ENCODE measurements at regions not wholly inside any gene's neighbourhood (a gene's known extent, or its start where the extent isn't known, plus 50 kb on each side); places are given as distances from the start of the nearest gene placed in this dataset.

GRCh38 chr18:78725426-78725825 lies 254.2 kb upstream of the SALL3 start:
- no peak for DNase-seq (ENCODE audit: unreplicated experiment)
- no peak overlapping the region for H3K4me3 Mint-ChIP-seq (ENCODE audit: unreplicated experiment)
- peaks cover 5% of the 10 kb centered on the region for H3K9me3 Mint-ChIP-seq (ENCODE audit: unreplicated experiment)
- H3K27me3 Mint-ChIP-seq (ENCODE audit: insufficient read depth, unreplicated experiment): no peaks in the 10 kb centered on the region
- no TSS peak for BruUV-seq (replicated peaks)
- intact Hi-C loops (cut with micrococcal nuclease): no loop called here
- ChIA-PET CTCF (interaction anchor here (0.5 kb wide), 1 partner anchor 187 kb away, joined by 5 read pairs; no protein-coding TSS in a partner anchor), POLR2A (no interaction called here)
- H3K4me1 Mint-ChIP-seq (ENCODE audit: insufficient read depth, unreplicated experiment): no peaks in the 10 kb centered on the region
- H3K36me3 Mint-ChIP-seq (ENCODE audit: insufficient read depth, unreplicated experiment): no peaks in the 10 kb centered on the region
- H3K27ac Mint-ChIP-seq (ENCODE audit: low read depth, unreplicated experiment): no peak overlapping the region
- TF ChIP-seq CTCF (IDR thresholded peaks at IDR 0.05; ENCODE audit: unreplicated experiment): no peak

GRCh38 chr18:78726326-78727056 lies 253.1 kb upstream of the SALL3 start:
- Mint-ChIP-seq H3K36me3 (ENCODE audit: insufficient read depth, unreplicated experiment) (no peaks in the 10 kb centered on the region), H3K27ac (ENCODE audit: low read depth, unreplicated experiment) (no peak overlapping the region), H3K4me1 (ENCODE audit: insufficient read depth, unreplicated experiment) (no peaks in the 10 kb centered on the region), H3K9me3 (ENCODE audit: unreplicated experiment) (peaks cover 5% of the 10 kb centered on the region), H3K4me3 (ENCODE audit: unreplicated experiment) (no peak overlapping the region), H3K27me3 (ENCODE audit: insufficient read depth, unreplicated experiment) (no peaks in the 10 kb centered on the region)
- no peak for DNase-seq (ENCODE audit: unreplicated experiment)
- no TSS peak for BruUV-seq (replicated peaks)
- CTCF ChIA-PET: no interaction called here
- POLR2A ChIA-PET: no interaction called here
- intact Hi-C loops (cut with micrococcal nuclease): no loop called here
- no peak for TF ChIP-seq CTCF (IDR thresholded peaks at IDR 0.05; ENCODE audit: unreplicated experiment)

- H3K4me1 Mint-ChIP-seq (ENCODE audit: insufficient read depth, unreplicated experiment): no peaks in the 10 kb centered on the region
- no peaks in the 10 kb centered on the region for H3K27me3 Mint-ChIP-seq (ENCODE audit: insufficient read depth, unreplicated experiment)
- peaks cover 5% of the 10 kb centered on the region for H3K9me3 Mint-ChIP-seq (ENCODE audit: unreplicated experiment)
- ChIA-PET CTCF (no interaction called here), POLR2A (no interaction called here)
- no TSS peak for BruUV-seq (replicated peaks)
- H3K36me3 Mint-ChIP-seq (ENCODE audit: insufficient read depth, unreplicated experiment): no peaks in the 10 kb centered on the region
- no peak for TF ChIP-seq CTCF (IDR thresholded peaks at IDR 0.05; ENCODE audit: unreplicated experiment)
- H3K4me3 Mint-ChIP-seq (ENCODE audit: unreplicated experiment): no peak overlapping the region
- DNase-seq (ENCODE audit: unreplicated experiment): no peak
- intact Hi-C loops (cut with micrococcal nuclease): no loop called here
- H3K27ac Mint-ChIP-seq (ENCODE audit: low read depth, unreplicated experiment): no peak overlapping the region
Measured at GRCh38 chr18:78727057-78727739, 252.4 kb upstream of the SALL3 start.

DNA sequence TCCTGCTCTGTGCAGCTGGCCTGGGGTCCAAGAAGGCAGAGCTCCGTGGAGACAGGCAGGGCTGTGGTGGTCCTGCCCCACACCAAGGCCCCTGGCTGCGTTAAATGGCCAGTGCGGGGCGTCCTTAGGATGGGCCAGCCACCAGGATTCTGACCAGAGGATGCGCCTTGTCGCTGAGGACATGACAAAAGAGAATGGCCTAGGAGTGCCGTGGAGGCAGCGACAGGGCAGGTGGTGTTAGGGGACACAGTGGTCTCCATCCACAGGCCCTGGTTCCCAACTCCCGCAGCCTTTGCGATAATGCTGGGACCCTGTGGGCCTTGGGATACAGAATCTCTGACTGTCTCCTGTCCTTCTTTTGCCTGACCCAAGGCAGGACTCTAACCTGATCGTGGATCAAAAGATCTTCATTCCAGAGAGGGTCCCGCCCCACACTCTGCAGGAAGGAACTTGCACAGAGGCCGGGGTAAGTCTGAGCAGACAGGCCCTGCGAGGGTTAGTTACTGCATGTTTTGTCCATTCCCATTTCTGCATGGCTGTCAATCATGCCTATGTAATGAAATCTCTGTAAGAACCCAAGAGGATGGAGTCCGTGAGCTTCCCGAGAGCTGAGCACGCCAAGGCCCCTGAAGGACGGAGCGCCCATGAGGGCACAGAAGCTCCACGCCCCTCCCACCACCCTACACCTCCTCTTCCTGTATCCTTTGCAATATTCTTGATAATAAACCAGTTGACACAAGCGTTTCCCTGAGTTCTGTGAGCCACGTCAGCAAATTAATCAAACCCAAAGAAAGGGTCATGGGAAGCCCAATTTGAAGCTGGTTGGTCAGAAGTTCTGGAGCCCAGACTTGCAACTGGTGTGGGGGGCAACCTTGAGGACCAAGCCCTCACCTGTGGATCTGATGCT lies 251.5 kb upstream of the SALL3 start:
- intact Hi-C loops (cut with micrococcal nuclease): no loop called here
- BruUV-seq (replicated peaks): no TSS peak
- CTCF ChIA-PET: no interaction called here
- no peak for DNase-seq (ENCODE audit: unreplicated experiment)
- Mint-ChIP-seq H3K4me3 (ENCODE audit: unreplicated experiment) (no peak overlapping the region), H3K27me3 (ENCODE audit: insufficient read depth, unreplicated experiment) (no peaks in the 10 kb centered on the region), H3K9me3 (ENCODE audit: unreplicated experiment) (peaks cover 5% of the 10 kb centered on the region), H3K27ac (ENCODE audit: low read depth, unreplicated experiment) (no peak overlapping the region), H3K4me1 (ENCODE audit: insufficient read depth, unreplicated experiment) (no peaks in the 10 kb centered on the region), H3K36me3 (ENCODE audit: insufficient read depth, unreplicated experiment) (no peaks in the 10 kb centered on the region)
- POLR2A ChIA-PET: no interaction called here
- TF ChIP-seq CTCF (IDR thresholded peaks at IDR 0.05; ENCODE audit: unreplicated experiment): no peak

Measured in MCF 10A (cell line).